T-helper 22 cell (primary cell): ENCODE measurements at regions not wholly inside any gene's neighbourhood (a gene's known extent, or its start where the extent isn't known, plus 50 kb on each side); places are given as distances from the start of the nearest gene placed in this dataset.
A peak's percentile ranks its signal among the peaks of the same experiment; 100 is the strongest.
"Not testable (repeated sequence)": the region's sequence is repeated elsewhere in the genome, so short reads cannot be mapped to it uniquely, and the experiment has no call there.

ENCODE experiments used
- DNase-seq: peaks from one replicate; pipeline ENCODE4 v3.0.0-alpha.2; 2020; ENCODE audit warnings: low read depth

DNA sequence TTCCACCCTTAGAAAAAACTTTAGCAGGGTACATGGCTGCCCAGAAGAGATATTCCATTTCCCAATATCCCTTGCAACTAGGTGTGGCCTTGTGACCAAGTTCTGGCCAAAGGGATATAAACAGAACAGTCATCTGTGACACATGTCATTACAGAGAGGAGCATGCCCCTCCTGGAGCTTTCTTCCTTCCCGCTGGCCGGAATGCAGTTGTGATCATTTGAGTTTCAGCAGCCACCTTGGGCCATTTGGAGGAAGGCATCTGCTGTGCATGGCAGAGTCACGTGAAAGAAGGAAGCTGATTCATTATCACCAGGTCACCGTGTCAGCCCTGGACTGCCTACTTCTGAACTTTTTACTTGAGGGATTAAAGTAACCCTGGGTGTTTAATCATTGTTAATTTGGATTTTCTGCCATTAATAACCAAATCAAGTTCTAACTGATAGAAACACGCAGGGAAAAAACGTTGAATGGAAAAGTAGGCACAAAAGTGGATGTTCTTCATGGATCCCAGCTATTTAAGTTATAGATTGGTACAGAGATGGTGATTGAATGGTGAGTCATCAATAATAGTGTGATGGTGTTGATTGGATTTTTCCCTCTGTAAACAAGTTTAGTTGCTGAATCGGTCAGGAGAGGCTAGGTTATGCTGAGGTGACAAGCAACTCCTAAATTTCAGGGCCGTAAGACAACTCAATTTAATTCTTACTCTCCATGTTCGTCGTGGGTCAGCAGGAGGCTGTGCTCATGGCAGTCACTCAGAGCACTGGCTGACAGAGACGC, 80.7 kb upstream of the CCDC167 start:
- no peak for DNase-seq

DNA sequence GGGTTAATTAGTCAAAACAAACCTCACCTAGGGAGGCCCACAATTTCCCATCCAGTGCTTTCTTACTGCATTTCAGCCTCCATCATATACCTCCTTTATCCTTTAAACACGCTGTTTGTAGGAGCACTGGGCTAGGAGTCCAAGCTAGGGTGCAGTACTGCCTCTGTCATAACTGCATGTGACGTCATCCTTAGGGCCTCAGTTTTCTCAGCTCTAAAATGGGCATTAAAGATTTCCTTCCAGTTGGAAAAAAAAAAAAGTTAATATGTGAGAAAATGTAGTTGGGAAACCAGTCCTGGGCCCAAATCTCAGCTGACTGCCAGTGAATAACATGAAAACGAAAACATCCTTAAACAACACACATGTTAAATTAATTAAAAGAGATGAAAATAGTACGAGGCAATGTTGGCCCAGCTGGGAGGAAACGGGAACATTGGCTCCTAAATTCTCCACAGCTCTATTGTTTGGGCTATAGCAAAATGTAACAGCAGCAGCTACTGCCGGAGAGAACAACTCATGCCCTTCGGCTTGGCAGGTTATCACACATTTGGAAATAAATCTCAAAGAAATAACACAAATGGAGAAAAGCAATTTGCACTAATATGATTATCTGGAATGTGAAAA, 79.9 kb upstream of the CCDC167 start:
- no peak for DNase-seq

DNA sequence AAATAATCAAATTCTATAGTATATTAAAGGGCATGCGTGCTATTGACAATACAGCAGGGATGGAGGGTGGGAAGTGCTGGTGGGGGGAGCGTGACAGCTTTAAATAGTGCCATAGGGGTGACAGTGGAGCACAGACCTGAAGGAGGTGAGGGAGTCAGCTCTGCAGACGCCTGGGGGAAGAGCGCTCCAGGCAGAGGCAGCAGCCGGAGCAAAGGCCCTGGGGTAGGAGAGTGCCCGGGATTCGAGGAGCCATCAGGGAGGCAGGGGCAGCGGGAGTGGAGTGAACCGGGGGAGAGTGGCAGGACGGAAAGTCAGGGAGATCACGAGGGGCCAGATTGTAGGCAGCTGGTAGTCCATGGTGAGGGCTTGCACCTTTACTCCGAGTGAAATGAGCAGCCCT, 78.4 kb upstream of the CCDC167 start:
- DNase-seq, result no peak

DNA sequence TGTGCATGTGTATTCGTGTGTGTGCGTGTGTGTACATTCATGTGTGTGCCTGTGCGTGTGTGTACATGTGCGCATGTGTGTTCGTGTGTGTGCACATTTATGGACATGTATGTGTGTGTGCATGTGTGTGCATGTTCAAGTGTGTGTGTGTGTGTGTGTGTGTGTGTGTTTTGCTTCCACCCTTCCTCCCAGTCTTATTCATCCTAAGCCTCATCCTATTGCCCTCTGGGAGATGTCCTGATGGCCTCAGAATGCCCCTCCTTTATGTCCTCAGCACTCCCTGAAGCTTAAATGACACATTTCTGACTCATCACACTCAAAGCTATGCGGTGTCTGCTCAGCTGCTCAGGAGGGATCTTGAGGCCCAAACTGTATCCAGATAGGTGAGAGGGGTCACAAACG, 76.6 kb upstream of the CCDC167 start:
- no peak for DNase-seq

DNA sequence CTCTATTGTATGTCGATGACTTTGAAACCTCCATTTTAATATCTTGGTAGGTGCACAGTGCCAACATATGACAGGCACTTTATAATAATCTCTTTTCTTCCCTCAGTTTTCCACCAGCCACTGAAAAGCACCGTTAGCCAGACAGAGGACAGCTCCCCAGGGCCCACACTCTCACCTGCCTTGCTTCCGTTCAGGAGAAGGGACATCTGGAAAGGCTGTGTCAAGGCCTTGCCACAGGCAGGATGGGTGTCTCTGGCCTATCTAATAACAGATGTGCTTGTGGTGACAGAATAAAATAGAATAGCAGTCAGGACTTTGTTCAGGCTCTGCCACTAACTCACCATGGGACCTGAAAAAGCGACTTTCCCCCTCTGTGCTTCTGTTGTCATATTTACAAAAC, 75.5 kb upstream of the CCDC167 start:
- no peak for DNase-seq

DNA sequence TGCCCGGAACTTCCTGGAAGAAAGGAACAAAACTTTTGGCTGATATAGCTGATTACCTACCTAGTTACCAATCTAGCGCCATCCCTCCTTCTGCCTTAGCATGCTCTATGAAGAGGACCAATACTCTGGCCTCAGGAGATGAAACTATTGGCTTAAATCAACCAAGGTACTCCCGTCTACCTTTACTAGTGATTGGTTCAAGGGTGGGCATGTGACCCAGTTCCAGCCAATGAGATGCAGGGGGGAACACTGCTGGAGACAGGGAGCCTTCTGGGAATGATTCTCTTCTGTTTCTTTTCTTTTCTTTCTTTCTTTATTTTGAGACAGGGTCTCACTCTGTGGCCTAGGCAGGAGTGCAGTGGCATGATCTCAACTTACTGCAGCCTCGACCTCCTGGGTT, 72.6 kb upstream of the CCDC167 start:
- DNase-seq, result no peak

DNA sequence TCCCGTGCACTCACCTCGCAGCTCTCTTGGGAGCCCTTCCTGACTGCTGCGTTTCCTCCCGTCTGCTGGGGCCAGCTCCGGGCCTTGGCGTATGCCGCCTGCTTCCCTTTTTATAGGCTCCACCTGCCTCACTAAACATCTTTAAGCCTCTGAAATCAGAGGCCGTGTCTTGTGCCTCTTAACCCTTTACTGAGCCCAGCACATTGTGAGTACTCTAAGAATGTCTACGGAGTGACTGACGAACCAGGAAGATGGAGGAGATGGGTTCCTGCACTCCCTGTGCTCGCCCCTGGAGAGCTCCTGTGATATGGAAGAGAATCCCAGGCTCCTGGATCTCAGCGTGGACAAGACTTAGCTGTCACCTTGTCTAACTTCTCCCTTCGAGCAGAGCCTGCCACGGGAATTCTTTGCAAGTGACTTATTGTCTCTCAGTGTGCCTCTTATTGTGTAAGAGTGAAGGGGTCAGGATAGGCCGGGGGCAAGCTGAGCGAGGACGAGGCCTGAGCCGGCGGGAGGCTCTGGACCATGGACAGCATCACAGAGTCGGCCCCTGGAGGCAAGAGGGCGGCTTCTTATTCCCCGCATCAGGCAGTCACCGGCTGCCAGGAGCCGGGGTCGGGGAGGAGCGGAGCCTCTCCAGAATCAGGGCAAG, 70.9 kb upstream of the CCDC167 start:
- no peak for DNase-seq

DNA sequence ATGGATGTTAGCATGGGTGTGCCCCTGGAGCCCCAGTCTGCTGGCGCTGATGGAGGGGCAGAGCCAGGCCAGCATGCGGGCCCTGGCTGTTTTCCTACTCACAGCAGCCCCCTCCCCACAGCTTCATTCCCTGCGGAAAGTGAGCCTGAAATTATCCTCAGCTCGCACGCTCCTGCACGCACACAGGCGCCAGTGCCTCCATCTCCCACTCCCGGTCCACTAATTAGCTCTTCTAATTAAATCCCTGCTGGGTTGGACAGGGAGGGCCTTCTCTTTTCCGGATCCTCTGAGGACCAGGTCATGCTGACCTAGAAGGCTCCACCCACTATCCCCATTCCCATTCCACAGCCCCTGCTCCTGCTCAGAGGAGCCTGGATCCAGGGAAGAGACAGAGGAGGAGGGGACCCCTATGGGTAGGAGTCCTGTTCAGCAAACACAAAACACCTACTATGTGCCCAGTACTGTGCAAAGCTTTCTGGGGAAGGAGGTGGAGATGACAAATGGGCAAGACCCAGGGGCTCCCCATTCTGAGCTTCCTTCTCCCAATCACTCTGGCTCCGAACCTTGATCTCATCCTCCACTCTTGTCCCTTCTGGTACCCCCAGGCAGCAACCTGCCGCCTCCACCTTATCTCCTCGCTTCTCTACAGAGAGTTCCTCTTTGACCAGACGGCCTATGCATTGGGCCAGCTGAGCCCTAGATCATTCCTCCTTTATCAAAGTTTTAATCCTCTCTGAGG, 70.2 kb upstream of the CCDC167 start:
- no peak for DNase-seq

DNA sequence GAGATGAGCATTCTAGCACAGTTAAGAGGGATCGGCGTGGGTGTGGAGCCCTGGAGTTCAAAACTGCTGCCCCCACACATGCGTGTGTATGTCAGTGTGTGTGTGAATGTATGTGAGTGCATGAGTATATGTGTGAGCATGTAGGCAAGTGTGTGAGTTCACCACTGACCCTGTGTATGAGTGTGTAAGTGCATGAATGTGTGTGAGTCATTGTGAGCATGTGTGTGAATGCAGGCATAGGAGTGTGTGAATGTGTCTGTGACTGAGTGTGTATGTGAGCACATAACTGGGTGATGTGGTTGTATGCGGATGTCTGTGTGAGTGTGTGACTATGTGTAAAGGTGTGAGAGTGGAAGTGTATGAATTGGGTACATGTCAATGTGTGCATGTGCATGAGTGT, 69.6 kb upstream of the CCDC167 start:
- DNase-seq, result no peak

DNA sequence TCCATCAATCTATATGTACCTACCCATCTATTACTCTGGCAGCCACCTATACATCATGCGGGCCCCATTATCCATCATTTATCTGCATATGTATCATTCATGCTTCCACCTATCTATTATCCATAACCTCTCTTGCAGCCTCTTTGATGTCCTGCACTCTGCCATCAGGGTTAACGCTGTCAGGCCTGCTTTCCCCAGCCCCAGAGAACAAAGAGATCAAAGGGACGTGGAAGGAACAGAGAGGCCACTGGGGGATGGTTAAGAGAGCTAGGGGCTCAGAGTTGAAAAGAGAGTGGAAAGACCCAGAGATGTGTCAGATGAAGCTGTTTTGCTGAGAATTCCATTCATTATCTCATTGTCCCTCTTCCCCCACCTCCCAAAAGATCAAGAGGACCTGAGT, 67.3 kb upstream of the CCDC167 start:
- DNase-seq, result no peak

DNA sequence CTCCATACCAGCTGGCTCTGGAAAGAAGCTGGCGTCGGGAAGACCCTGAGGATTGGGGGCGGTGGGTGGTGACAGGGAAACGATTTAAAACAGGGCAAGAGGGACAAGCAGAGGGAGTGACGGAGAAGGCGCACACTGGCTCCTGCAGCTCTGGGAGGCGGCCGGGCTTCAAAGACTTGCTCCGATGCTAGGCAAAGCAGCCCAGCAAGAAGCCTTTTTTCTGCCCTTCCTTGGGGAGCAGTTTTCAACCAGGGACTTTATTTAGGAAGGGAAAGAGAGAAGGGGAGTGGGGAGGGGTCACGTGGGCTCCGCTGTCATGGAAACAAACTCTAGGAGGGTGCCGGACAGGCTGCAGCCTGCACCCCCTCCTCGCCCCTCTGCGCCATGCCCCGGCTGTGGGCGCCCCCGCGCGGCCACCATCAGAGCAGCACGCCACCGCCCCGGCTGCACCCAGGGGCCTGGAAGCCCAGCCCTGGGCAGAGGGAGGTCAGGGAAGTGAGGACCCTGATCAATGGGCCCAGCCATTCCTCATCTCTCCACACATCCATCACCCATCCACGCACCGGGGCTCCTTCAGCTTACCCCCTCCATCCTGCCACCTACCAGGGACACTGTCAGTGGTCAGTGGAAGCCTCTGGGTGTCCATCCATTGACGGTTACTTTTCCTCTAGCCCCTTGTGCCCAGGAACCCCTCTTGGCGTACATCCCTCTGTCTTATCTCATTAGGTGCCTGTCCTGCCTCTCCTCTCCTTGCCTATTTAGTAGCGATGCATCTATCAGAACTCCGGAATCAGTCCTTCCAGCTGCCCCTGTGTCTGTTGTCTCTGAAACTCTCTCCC, 66.6 kb upstream of the CCDC167 start:
- DNase-seq, result peak; percentile 33

DNA sequence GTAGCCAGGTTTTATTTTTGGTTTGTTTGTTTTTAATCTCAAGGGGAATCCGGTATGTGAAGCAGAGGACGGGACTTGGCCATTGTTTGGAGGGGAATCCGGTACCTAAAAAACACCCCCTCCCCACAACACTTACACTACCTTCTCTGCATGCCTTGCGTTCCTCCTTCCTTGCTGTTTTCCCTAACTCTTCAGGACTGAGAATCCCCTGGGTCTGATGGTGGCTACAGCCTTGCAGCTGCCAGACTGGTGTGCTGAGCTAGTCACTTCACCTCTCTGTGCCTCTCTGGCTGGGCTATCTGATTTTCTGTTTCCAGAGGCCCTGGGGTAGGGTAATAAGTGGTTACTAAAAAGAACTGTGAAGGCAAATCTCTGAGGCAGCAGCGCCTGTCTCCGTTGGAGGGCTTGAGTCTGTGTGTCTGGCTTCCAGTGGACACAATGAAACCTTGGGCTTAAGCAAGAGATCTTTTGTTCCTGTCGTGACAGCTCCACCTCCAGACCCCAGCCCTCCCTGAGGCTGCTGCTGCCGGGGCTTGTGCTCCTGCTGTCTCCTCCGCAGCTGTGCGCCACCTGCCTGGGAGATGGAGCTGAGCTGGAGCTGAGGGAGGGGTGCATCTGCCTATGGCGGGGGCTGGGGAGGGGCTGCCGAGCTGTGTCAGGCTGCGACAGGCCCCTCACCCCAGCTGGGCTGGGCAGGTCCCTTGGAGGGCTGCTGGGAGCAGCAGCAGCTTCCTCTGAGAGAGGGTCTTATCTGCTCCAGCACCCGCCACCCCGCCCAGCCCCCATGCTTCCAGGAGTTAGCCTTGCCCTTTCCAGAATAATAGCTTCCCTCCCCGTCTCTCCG, 65.8 kb upstream of the CCDC167 start:
- DNase-seq, result no peak

DNA sequence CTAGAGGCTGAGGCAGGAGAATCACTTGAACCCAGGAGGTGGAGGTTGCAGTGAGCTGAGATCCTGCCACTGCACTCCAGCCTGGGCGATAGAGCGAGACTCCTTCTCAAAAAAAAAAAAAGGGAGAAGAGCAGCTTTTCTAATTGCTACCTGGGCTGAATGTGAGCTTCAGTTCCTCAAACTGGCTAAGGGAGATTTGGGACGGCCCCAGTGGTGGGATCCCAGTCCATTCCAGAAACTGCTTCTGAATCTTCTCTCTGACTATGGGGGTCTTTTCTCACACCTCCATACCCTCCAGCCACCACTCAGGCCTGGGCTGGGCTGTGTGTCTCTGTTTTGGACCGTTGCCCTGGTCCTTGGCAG, 63.2 kb upstream of the CCDC167 start:
- DNase-seq, result not testable (repeated sequence)

DNA sequence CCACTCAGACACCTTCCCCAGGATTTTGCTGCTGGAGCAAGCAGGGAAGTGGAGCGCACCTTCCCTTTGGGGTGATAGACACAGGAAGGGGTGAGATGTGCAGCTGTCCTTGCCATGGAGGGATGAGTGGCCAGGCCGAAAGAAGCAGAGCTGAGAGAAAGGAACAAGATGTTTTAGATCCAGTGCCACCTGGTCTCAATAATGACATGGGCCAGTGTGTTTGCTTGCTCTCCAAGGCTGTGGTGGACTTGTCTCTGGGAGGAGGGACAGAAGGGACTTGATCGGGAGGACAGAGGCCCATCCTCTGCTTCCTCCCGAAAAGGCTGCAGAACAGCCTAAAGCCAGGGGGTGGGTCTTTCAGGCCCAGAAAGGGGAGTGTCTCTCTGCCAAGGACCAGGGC, 61.7 kb upstream of the CCDC167 start:
- DNase-seq, result no peak

DNA sequence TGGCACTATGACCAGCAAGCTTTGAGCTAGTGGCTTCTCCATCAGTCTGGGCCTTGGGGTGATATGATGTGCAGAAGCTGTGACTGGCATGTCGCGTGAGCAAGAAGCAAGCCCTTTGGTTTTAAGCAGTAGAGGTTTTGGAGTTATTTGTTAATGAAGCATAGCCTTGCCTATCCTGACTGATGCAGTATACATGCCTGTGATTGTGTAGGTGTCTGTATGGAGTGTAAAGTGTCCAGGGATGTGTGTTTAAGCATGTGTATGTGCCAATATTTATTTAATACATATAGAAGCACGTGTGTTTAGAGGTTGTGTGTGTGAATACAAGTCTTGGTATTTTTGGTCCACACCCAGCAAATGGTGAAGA, 61.0 kb upstream of the CCDC167 start:
- DNase-seq, result no peak

DNA sequence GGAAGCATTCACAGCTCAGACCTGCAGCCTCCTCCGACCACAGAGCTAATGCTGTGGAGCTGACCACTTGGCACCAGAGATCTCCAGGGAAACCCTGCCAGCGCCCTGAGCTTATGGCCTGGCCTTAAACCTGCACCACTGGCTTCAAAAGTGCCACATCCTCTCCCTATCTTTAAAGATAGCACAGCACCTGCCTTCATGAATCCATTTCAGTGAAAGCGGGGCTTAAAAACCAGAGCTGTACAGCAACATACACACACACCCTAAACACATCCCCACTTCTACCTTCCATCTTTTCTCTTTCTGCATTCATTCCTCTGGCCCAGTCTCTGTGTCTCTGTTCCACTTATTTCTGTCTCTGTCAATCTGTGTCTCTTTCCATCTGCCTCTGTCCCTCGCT, 59.8 kb upstream of the CCDC167 start:
- DNase-seq, result no peak

DNA sequence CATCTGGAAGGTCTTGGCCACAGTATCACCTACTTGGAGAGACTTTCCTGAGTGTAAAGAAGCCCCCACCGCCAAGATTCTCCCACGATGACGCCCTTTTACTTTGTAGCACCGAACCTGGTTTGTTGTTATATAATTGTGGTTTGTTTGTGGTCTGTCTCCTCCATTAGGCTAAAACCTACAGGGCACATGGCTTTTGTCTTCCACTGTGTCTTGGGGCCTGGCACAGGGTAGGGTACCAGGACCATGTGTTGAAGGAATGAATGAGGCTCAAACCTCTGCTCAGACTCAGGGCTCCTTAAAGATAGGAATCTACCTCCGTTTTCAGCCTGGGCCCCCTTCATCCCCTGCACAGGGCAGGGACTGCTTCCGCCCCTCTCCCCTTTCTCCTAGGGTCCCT, 59.4 kb upstream of the CCDC167 start:
- DNase-seq, result no peak

DNA sequence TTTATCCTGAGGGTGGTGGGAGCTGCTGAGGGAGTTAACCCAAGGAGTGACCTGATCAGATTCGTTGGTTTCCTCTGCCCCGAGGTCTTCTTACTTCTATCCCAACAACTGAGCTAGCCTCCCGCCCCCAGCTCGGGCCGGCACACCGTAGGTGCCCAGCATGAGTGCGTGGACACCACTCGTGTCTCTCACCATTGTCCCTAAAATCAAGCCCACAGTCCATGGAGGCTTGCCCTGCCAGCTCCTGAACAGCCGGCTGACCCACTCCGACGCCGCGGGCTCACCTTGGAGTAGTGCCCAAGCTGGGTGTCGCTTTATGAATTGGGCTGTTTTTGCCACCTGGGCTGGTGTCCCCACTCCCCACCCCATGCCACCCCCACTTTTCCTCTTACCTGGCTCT, 59.0 kb upstream of the CCDC167 start:
- DNase-seq, result no peak

DNA sequence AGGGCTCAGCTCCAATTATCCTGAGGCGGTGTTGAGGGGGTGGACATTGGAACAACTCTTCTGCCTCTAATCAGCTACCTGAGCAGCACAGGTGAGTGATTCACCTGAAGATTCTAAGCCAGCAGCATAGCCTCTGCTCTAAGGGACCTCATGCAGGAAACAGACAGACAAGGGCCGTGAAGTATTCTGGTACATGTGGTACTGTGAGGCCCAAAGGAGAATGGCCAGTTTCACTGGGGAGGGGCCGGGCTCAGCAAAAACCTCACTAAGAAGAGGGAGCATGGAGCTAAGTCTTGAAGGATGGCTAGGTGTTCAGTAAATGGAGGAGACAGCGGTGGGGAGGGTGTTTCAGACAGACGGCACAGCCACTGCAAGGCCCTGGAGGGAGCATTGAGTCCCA, 58.5 kb upstream of the CCDC167 start:
- no peak for DNase-seq

DNA sequence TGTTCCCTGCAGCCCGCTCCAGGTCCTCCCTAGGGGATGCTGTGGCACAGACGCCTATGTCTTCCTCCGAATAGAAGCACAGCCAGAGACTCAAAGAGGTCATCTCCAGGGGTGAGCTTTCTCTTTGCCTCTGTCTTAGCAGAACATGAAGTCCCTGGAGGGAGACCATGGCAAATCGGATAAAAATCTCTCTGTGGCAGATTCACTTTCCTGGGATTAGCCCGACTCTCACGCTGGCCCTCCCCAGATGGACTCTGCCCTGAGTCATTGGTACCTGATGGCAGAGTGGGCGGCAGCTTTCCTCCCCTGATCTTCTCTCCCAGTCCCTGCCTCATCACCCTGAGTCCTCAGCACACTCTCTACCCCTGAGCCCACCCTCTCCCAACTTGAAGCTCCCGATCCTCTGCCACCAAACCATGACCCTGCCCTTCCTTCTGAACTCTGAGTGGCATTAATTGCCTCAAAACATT, 58.0 kb upstream of the CCDC167 start:
- DNase-seq, result no peak
